ENCODE measurements at regions not wholly inside any gene's neighbourhood (a gene's known extent, or its start where the extent isn't known, plus 50 kb on each side); places are given as distances from the start of the nearest gene placed in this dataset.

DNA sequence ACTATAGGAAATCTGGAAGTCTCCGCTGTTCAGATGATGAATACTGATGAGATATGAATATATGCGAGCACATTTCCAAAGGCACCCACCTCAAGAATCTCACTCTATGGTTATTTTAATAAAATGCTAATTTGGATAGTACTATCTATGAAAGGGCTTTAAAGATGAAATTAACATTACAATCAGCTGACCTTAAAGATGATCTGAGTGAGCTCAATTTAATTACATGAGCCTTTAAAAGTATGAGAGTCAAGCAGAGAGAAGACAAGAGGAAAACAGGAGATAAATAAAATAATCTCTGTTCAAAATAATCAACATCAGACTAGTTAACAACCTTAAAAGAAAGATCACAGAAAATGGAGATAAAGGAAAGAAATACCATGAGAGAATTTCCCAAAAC, 474.1 kb upstream of the TUSC1 start:
- Histone ChIP-seq H3K4me1 (no peaks in the 10 kb centered on the region), H3K27me3 (no peaks in the 10 kb centered on the region), H3K36me3 (no peaks in the 10 kb centered on the region), H3K9me3 (no peaks in the 10 kb centered on the region), H3K27ac (no peak overlapping the region), H3K4me3 (no peak overlapping the region)
- DNase-seq, result no peak
- ATAC-seq, result no peak
- TF ChIP-seq CTCF (IDR thresholded peaks at IDR 0.05), result no peak
- intact Hi-C loops (cut with DNase I), result no loop called here

DNA sequence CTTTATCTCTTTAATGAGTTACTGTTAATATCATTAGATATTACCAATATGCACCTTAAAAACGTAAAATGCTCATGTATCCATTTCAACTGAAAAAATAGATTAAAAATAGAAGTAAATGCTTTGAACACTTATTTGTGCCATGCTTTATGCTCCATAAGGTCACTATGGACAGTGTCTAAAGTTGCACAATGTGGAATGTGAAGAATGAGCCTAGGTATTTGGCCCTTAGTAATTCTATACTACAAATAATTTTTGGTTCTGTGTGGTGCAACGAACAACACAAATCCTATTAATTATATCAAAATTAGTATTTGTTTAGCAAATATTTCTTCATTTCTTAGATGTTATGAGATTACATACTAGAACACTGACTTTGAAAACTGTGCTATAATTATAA, 469.9 kb upstream of the TUSC1 start:
- no peaks in the 10 kb centered on the region for H3K36me3 ChIP-seq

GRCh38 chr9:26145938-26146337, 467.7 kb upstream of the TUSC1 start:
- TF ChIP-seq CTCF (IDR thresholded peaks at IDR 0.05), result no peak
- intact Hi-C loops (cut with DNase I), result no loop called here
- DNase-seq, result no peak
- Histone ChIP-seq H3K4me3 (no peak overlapping the region), H3K27ac (no peak overlapping the region), H3K4me1 (no peaks in the 10 kb centered on the region), H3K36me3 (no peaks in the 10 kb centered on the region), H3K9me3 (no peaks in the 10 kb centered on the region), H3K27me3 (no peaks in the 10 kb centered on the region)
- ATAC-seq, result no peak

More for the DNA sequence above, 469.9 kb upstream of the TUSC1 start:
- Histone ChIP-seq H3K4me3 (no peak overlapping the region), H3K9me3 (no peaks in the 10 kb centered on the region), H3K27ac (no peak overlapping the region), H3K27me3 (no peaks in the 10 kb centered on the region), H3K4me1 (no peaks in the 10 kb centered on the region)
- DNase-seq (no peak), ATAC-seq (no peak)
- no peak for TF ChIP-seq CTCF (IDR thresholded peaks at IDR 0.05)
- intact Hi-C loops (cut with DNase I), result no loop called here

GRCh38 chr9:26142631-26143030, 464.4 kb upstream of the TUSC1 start:
- no peak for TF ChIP-seq CTCF (IDR thresholded peaks at IDR 0.05)
- Histone ChIP-seq H3K4me1 (no peaks in the 10 kb centered on the region), H3K4me3 (no peak overlapping the region), H3K36me3 (no peaks in the 10 kb centered on the region), H3K9me3 (no peaks in the 10 kb centered on the region), H3K27me3 (no peaks in the 10 kb centered on the region), H3K27ac (no peak overlapping the region)
- DNase-seq, result no peak
- no peak for ATAC-seq
- intact Hi-C loops (cut with DNase I), result no loop called here

- no peak for TF ChIP-seq CTCF (IDR thresholded peaks at IDR 0.05)
- Histone ChIP-seq H3K27me3 (no peaks in the 10 kb centered on the region), H3K27ac (no peak overlapping the region), H3K4me3 (no peak overlapping the region), H3K4me1 (no peaks in the 10 kb centered on the region), H3K9me3 (no peaks in the 10 kb centered on the region), H3K36me3 (no peaks in the 10 kb centered on the region)
- DNase-seq (no peak), ATAC-seq (no peak)
- intact Hi-C loops (cut with DNase I), result no loop called here
These were observed 464.0 kb upstream of the TUSC1 start for GRCh38 chr9:26142201-26142600.
